Vagina (tissue), 2 donors: ENCODE measurements at regions not wholly inside any gene's neighbourhood (a gene's known extent, or its start where the extent isn't known, plus 50 kb on each side); places are given as distances from the start of the nearest gene placed in this dataset.

Experiments
- DNase-seq, 2 donors: peaks; one replicate each; pipeline ENCODE4 v3.0.0-alpha.2; 2017; ENCODE audit errors: extremely low spot score in 2 of 2
- H3K27ac ChIP-seq: fragments of 200-600 bp; sonication (generic); one replicate; pipeline ENCODE4 v1.5.1; 2019
- H3K27me3 ChIP-seq: fragments of 200-600 bp; sonication (generic); one replicate; pipeline ENCODE4 v1.5.1; 2019
- H3K36me3 ChIP-seq, 2 donors: fragments of 200-600 bp; sonication (generic); one replicate each; pipeline ENCODE4 v1.5.1; 2017 to 2019
- H3K4me1 ChIP-seq: fragments of 200-600 bp; sonication (generic); one replicate; pipeline ENCODE4 v1.5.1; 2019
- H3K4me3 ChIP-seq, 2 donors: fragments of 200-600 bp; sonication (generic); 1 replicate in 1 of 2; 2 replicates in 1 of 2; pipeline ENCODE4 v1.5.1; 2016 to 2019
- H3K9me3 ChIP-seq: fragments of 200-600 bp; sonication (generic); one replicate; pipeline ENCODE4 v1.5.1; 2019
- CTCF ChIP-seq, 3 experiments: fragments of 450-650 bp in 2 of 3; fragments of 200-600 bp in 1 of 3; sonication (generic) in 1 of 3; IDR thresholded peaks; one replicate each; pipeline ENCODE4 v1.5.1; 2017 to 2019; ENCODE audit warnings: antibody characterized with exemption in 3 of 3, mild to moderate bottlenecking in 2 of 3, moderate library complexity in 2 of 3
- POLR2A ChIP-seq, 2 donors: fragments of 450-650 bp; IDR thresholded peaks; one replicate each; pipeline ENCODE4 v1.6.1; 2017; ENCODE audit warnings: antibody characterized with exemption in 2 of 2, mild to moderate bottlenecking in 2 of 2, moderate library complexity in 2 of 2
- POLR2AphosphoS5 ChIP-seq, 2 donors: sonication (generic); formaldehyde crosslinking; IDR thresholded peaks; one replicate each; pipeline ENCODE4 v1.9.0; 2017; ENCODE audit warnings: antibody characterized with exemption in 2 of 2, mild to moderate bottlenecking in 2 of 2, low read depth in 1 of 2; ENCODE audit not compliant: insufficient read depth in 1 of 2
- intact Hi-C: fragments of 100-400 bp; cut with DNase I; formaldehyde crosslinking; loops from one replicate; pipeline ENCODE4 v1.15.1; 2023

- no peak for DNase-seq
- Histone ChIP-seq H3K36me3 (no peaks in the 10 kb centered on the region), H3K9me3 (no peaks in the 10 kb centered on the region), H3K27me3 (no peaks in the 10 kb centered on the region), H3K4me1 (no peaks in the 10 kb centered on the region), H3K4me3 (no peak overlapping the region), H3K27ac (no peak overlapping the region)
- intact Hi-C loops: no loop called here
- TF ChIP-seq CTCF (IDR thresholded peaks at IDR 0.05): no peak
- no peak for TF ChIP-seq POLR2AphosphoS5 (IDR thresholded peaks at IDR 0.05; ENCODE audit: insufficient read depth in 1 of 2, low read depth in 1 of 2)
- TF ChIP-seq POLR2A (IDR thresholded peaks at IDR 0.05): no peak
Measured at GRCh38 chr5:157959370-157959769, 100.4 kb upstream of the CLINT1 start.

- TF ChIP-seq POLR2AphosphoS5 (IDR thresholded peaks at IDR 0.05; ENCODE audit: insufficient read depth in 1 of 2, low read depth in 1 of 2) (no peak), CTCF (IDR thresholded peaks at IDR 0.05) (no peak), POLR2A (IDR thresholded peaks at IDR 0.05) (no peak)
- no peak overlapping the region for H3K4me3 ChIP-seq
- H3K4me1 ChIP-seq: no peaks in the 10 kb centered on the region
Measured at GRCh38 chr5:157956271-157956885, 97.4 kb upstream of the CLINT1 start.

GRCh38 chr5:157955541-157956172, 96.7 kb upstream of the CLINT1 start:
- Histone ChIP-seq H3K36me3 (no peaks in the 10 kb centered on the region), H3K4me3 (no peak overlapping the region), H3K27ac (no peak overlapping the region), H3K9me3 (no peaks in the 10 kb centered on the region), H3K27me3 (no peaks in the 10 kb centered on the region), H3K4me1 (no peaks in the 10 kb centered on the region)
- DNase-seq: no peak
- TF ChIP-seq POLR2AphosphoS5 (IDR thresholded peaks at IDR 0.05; ENCODE audit: insufficient read depth in 1 of 2, low read depth in 1 of 2) (no peak), POLR2A (IDR thresholded peaks at IDR 0.05) (no peak), CTCF (IDR thresholded peaks at IDR 0.05) (no peak)
- intact Hi-C loops: no loop called here

More at GRCh38 chr5:157956271-157956885, 97.4 kb upstream of the CLINT1 start:
- H3K9me3 ChIP-seq: no peaks in the 10 kb centered on the region
- H3K27ac ChIP-seq: no peak overlapping the region
- intact Hi-C loops: no loop called here
- H3K36me3 ChIP-seq: no peaks in the 10 kb centered on the region
- no peak for DNase-seq
- no peaks in the 10 kb centered on the region for H3K27me3 ChIP-seq

- DNase-seq: no peak
- intact Hi-C loops: no loop called here
- Histone ChIP-seq H3K27me3 (no peaks in the 10 kb centered on the region), H3K27ac (no peak overlapping the region), H3K4me3 (no peak overlapping the region), H3K36me3 (no peaks in the 10 kb centered on the region), H3K9me3 (no peaks in the 10 kb centered on the region), H3K4me1 (peaks cover 12% of the 10 kb centered on the region)
- TF ChIP-seq POLR2A (IDR thresholded peaks at IDR 0.05) (no peak), CTCF (IDR thresholded peaks at IDR 0.05) (no peak), POLR2AphosphoS5 (IDR thresholded peaks at IDR 0.05; ENCODE audit: insufficient read depth in 1 of 2, low read depth in 1 of 2) (no peak)
Measured at GRCh38 chr5:157952374-157952685, 93.4 kb upstream of the CLINT1 start.

- peaks cover 12% of the 10 kb centered on the region for H3K4me1 ChIP-seq
Measured at GRCh38 chr5:157951673-157952373, 92.9 kb upstream of the CLINT1 start.

More at GRCh38 chr5:157951673-157952373, 92.9 kb upstream of the CLINT1 start:
- intact Hi-C loops: no loop called here
- Histone ChIP-seq H3K27ac (no peak overlapping the region), H3K4me3 (no peak overlapping the region), H3K27me3 (no peaks in the 10 kb centered on the region), H3K9me3 (no peaks in the 10 kb centered on the region), H3K36me3 (no peaks in the 10 kb centered on the region)
- DNase-seq: no peak
- TF ChIP-seq CTCF (IDR thresholded peaks at IDR 0.05) (no peak), POLR2A (IDR thresholded peaks at IDR 0.05) (no peak), POLR2AphosphoS5 (IDR thresholded peaks at IDR 0.05; ENCODE audit: insufficient read depth in 1 of 2, low read depth in 1 of 2) (no peak)
